OCI-LY1 (cell line): ENCODE measurements at regions not wholly inside any gene's neighbourhood (a gene's known extent, or its start where the extent isn't known, plus 50 kb on each side); places are given as distances from the start of the nearest gene placed in this dataset.
"Not testable (repeated sequence)": the region's sequence is repeated elsewhere in the genome, so short reads cannot be mapped to it uniquely, and the experiment has no call there.

ENCODE experiments used
- H2AFZ ChIP-seq: fragments of 200-600 bp; sonication (generic), shearing (Covaris generic); 2 replicates; pipeline ENCODE4 v1.6.0; 2014; ENCODE audit warnings: antibody characterized with exemption, mild to moderate bottlenecking, low read length
- H3F3A ChIP-seq: fragments of 200-600 bp; sonication (generic), shearing (Covaris generic); 2 replicates; pipeline ENCODE4 v1.6.0; 2014; ENCODE audit warnings: mild to moderate bottlenecking, antibody characterized with exemption, low read length, moderate library complexity; ENCODE audit not compliant: insufficient read depth
- H3K27ac ChIP-seq: fragments of 200-600 bp; sonication (generic); 2 replicates; pipeline ENCODE4 v1.5.1; 2014; ENCODE audit warnings: low read length, mixed run types, mild to moderate bottlenecking, low read depth; ENCODE audit not compliant: poor library complexity, severe bottlenecking
- H3K27me3 ChIP-seq: fragments of 200-600 bp; sonication (generic); 2 replicates; pipeline ENCODE4 v1.6.0; 2014; ENCODE audit warnings: antibody characterized with exemption, mild to moderate bottlenecking, low read length, moderate library complexity; ENCODE audit not compliant: insufficient read depth
- H3K36me3 ChIP-seq: fragments of 200-600 bp; sonication (generic); 2 replicates; pipeline ENCODE4 v1.6.1; 2014; ENCODE audit warnings: mild to moderate bottlenecking, antibody characterized with exemption, low read length, moderate library complexity, mixed read lengths; ENCODE audit not compliant: insufficient read depth
- H3K4me1 ChIP-seq: fragments of 200-600 bp; sonication (generic); 2 replicates; pipeline ENCODE4 v1.5.1; 2014; ENCODE audit warnings: mild to moderate bottlenecking, low read length, moderate library complexity; ENCODE audit not compliant: insufficient read depth, severe bottlenecking
- H3K4me2 ChIP-seq: fragments of 200-600 bp; sonication (generic), shearing (Covaris generic); 2 replicates; pipeline ENCODE4 v1.6.1; 2014; ENCODE audit warnings: low read length
- H3K4me3 ChIP-seq: fragments of 200-600 bp; sonication (generic); 2 replicates; pipeline ENCODE4 v1.5.1; 2014; ENCODE audit warnings: low read length, low read depth, mild to moderate bottlenecking, mixed read lengths; ENCODE audit not compliant: poor library complexity, severe bottlenecking
- H3K79me2 ChIP-seq: fragments of 200-600 bp; shearing (Covaris generic); 2 replicates; pipeline ENCODE4 v1.6.1; 2016; ENCODE audit warnings: mixed run types, low read length, mixed read lengths; ENCODE audit not compliant: insufficient read depth
- H3K9ac ChIP-seq: fragments of 200-600 bp; sonication (generic), shearing (Covaris generic); 2 replicates; pipeline ENCODE4 v1.6.1; 2014; ENCODE audit warnings: mild to moderate bottlenecking, low read length, mixed read lengths
- H3K9me2 ChIP-seq: fragments of 200-600 bp; sonication (generic), shearing (Covaris generic); 2 replicates; pipeline ENCODE4 v1.6.1; 2014; ENCODE audit warnings: low read depth, mild to moderate bottlenecking, low read length, mixed read lengths
- H3K9me3 ChIP-seq: fragments of 200-600 bp; shearing (Covaris generic); 2 replicates; pipeline ENCODE4 v1.6.1; 2014; ENCODE audit warnings: low read length, mixed read lengths
- H4K20me1 ChIP-seq: fragments of 200-600 bp; sonication (generic), shearing (Covaris generic); 2 replicates; pipeline ENCODE4 v1.6.0; 2016; ENCODE audit warnings: mild to moderate bottlenecking, low read length; ENCODE audit not compliant: insufficient read depth
- CTCF ChIP-seq: fragments of 200-600 bp; sonication (generic), shearing (Covaris generic); IDR thresholded peaks from 2 replicates; pipeline ENCODE4 v1.5.1; 2017; ENCODE audit warnings: mild to moderate bottlenecking, antibody characterized with exemption, low read length, moderate library complexity, mixed read lengths
- EZH2 ChIP-seq: fragments of 200-600 bp; sonication (generic), shearing (Covaris generic); IDR thresholded peaks from 2 replicates; pipeline ENCODE4 v1.8.0; 2017; ENCODE audit warnings: borderline replicate concordance, mixed run types, mild to moderate bottlenecking, antibody characterized with exemption, low read length, moderate library complexity, mixed read lengths

- no peaks in the 10 kb centered on the region for H3K9me3 ChIP-seq
- no peak overlapping the region for H3K4me2 ChIP-seq
- H3F3A ChIP-seq = no peaks in the 10 kb centered on the region
- H3K36me3 ChIP-seq = no peaks in the 10 kb centered on the region
- H3K79me2 ChIP-seq = no peaks in the 10 kb centered on the region
- no peaks in the 10 kb centered on the region for H3K27me3 ChIP-seq
- TF ChIP-seq EZH2 (no peak), CTCF (no peak)
- no peaks in the 10 kb centered on the region for H4K20me1 ChIP-seq
- no peak overlapping the region for H3K9ac ChIP-seq
- H3K9me2 ChIP-seq = no peaks in the 10 kb centered on the region
- no peaks in the 10 kb centered on the region for H3K4me1 ChIP-seq
- no peak overlapping the region for H3K27ac ChIP-seq
- no peak overlapping the region for H3K4me3 ChIP-seq
- H2AFZ ChIP-seq = no peak overlapping the region
Measured at GRCh38 chr3:26308454-26308853, 314.1 kb upstream of the LRRC3B start.

- H3K4me2 ChIP-seq, H3F3A ChIP-seq, H3K4me1 ChIP-seq, H3K27me3 ChIP-seq, H3K9ac ChIP-seq, H3K79me2 ChIP-seq, H2AFZ ChIP-seq, H3K9me3 ChIP-seq, H3K9me2 ChIP-seq, H3K36me3 ChIP-seq, H4K20me1 ChIP-seq, H3K4me3 ChIP-seq, H3K27ac ChIP-seq: not testable (repeated sequence)
Measured at GRCh38 chr3:26309536-26309935, 313.0 kb upstream of the LRRC3B start.

GRCh38 chr3:26312816-26313215, 309.8 kb upstream of the LRRC3B start:
- no peak overlapping the region for H3K27ac ChIP-seq
- H3K36me3 ChIP-seq = no peaks in the 10 kb centered on the region
- no peak overlapping the region for H3K4me2 ChIP-seq
- H3K4me3 ChIP-seq = no peak overlapping the region
- H3K9me3 ChIP-seq = no peaks in the 10 kb centered on the region
- no peaks in the 10 kb centered on the region for H3K79me2 ChIP-seq
- no peaks in the 10 kb centered on the region for H3K9me2 ChIP-seq
- H2AFZ ChIP-seq = no peak overlapping the region
- no peak overlapping the region for H3K9ac ChIP-seq
- no peaks in the 10 kb centered on the region for H3F3A ChIP-seq
- H3K27me3 ChIP-seq = no peaks in the 10 kb centered on the region
- no peaks in the 10 kb centered on the region for H3K4me1 ChIP-seq
- no peak for TF ChIP-seq EZH2
- no peak for TF ChIP-seq CTCF
- H4K20me1 ChIP-seq = no peaks in the 10 kb centered on the region

GRCh38 chr3:26316472-26316871, 306.1 kb upstream of the LRRC3B start:
- Histone ChIP-seq H3K36me3 (no peaks in the 10 kb centered on the region), H3K9me3 (no peaks in the 10 kb centered on the region), H3K4me2 (no peak overlapping the region), H3K4me3 (no peak overlapping the region), H3K79me2 (no peaks in the 10 kb centered on the region), H3K27me3 (no peaks in the 10 kb centered on the region), H3K27ac (no peak overlapping the region), H4K20me1 (no peaks in the 10 kb centered on the region), H2AFZ (no peak overlapping the region), H3F3A (no peaks in the 10 kb centered on the region), H3K9ac (no peak overlapping the region), H3K9me2 (no peaks in the 10 kb centered on the region), H3K4me1 (no peaks in the 10 kb centered on the region)
- no peak for TF ChIP-seq CTCF
- no peak for TF ChIP-seq EZH2

- not testable (repeated sequence) for H4K20me1 ChIP-seq, H3K27me3 ChIP-seq, H2AFZ ChIP-seq, H3K4me2 ChIP-seq, H3F3A ChIP-seq, H3K79me2 ChIP-seq, H3K27ac ChIP-seq, H3K4me1 ChIP-seq, H3K9me3 ChIP-seq, H3K4me3 ChIP-seq, H3K36me3 ChIP-seq, H3K9ac ChIP-seq, H3K9me2 ChIP-seq
Measured at GRCh38 chr3:26323741-26324140, 298.8 kb upstream of the LRRC3B start.
